Activated CD8-positive, alpha-beta memory T cell treated with anti-CD3 and anti-CD28 coated beads, Interleukin-2, amount 50 U/mL, for 4 hours (primary cell): ENCODE measurements at regions not wholly inside any gene's neighbourhood (a gene's known extent, or its start where the extent isn't known, plus 50 kb on each side); places are given as distances from the start of the nearest gene placed in this dataset.

Experiments
- DNase-seq: peaks from one replicate; pipeline ENCODE4 v3.0.0-alpha.2; 2020

GRCh38 chr17:34414339-34414738 is 51.3 kb upstream of the CCL1 start:
- DNase-seq, result no peak

DNA sequence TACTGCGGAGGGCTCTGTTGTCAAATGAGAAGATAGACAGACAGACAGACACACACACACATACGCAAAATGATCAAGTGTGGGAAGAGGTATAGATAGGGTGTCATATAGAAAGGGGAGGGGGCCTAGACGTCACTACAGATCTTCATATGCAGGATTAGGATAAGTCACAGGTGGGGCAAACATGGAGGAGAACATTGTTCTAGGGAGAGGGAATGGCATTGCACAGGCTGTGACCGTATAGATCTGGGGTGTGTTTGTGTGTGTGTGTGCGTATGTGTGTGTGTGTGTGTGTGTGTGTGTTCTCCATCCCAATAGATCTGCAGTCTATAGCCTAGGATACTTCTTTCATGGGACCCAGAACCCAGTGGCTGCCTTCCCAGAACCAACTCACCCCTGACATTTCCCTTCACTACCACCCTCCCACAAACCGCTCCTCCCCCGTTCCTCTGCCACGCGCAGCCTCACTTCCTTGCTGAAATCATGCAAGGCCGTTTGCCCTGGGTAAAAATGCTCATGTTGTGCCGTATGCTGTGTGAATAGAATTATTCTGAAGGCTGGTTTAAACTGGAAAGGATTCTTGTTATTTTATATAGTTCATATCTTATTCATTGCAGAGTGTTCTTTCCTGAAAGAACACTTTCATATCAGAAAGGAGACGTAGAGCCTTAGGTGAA is 50.5 kb upstream of the CCL1 start:
- no peak for DNase-seq

DNA sequence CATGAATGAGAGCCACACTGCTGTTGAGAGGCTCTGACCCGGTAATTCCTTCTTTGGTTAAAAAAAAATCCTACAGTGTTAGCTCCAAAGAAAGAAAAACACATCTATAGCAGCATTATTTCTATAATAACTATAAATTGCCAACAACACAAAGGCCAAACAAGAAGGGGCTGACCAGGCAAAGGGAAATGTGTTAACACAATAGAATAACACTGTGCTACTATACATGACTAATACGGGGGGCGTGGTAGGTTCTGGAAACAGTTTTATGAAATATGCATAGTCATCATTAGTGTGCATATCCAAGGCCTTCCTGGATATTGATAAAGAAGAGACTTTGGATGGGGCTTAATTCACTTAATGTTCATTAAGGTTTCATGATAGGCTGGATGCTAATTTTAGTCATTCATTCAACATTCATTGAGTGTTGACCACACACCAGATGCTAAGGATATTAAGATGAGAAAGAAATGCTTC is 50.0 kb upstream of the CCL1 start:
- no peak for DNase-seq
